CD4-positive, alpha-beta T cell (primary cell): ENCODE measurements at regions not wholly inside any gene's neighbourhood (a gene's known extent, or its start where the extent isn't known, plus 50 kb on each side); places are given as distances from the start of the nearest gene placed in this dataset.

Experiments used
- ATAC-seq: fragments of 200-7000 bp; cut with Tn5 transposase; one replicate; pipeline ENCODE4 v1.10.0; 2022; ENCODE audit warnings: mild to moderate bottlenecking; ENCODE audit not compliant: poor library complexity
- CTCF ChIA-PET: fragments of 350-600 bp; sonication (Branson Sonifier 250); formaldehyde crosslinking; loops from one replicate; lab custom pipeline; 2021; ENCODE audit warnings: antibody characterized with exemption, inconsistent platforms; lab: Charles Lee
- POLR2A ChIA-PET: fragments of 350-600 bp; sonication (Branson Sonifier 250); formaldehyde crosslinking; loops from one replicate; lab custom pipeline; 2021; ENCODE audit warnings: antibody characterized with exemption, inconsistent platforms; lab: Charles Lee
- DNase-seq, 14 experiments: peaks; one replicate each; pipeline ENCODE4 v3.0.0-alpha.2; 2013 to 2020; ENCODE audit warnings: mixed read lengths in 2 of 14
- H3K27ac ChIP-seq, 2 donors: one replicate each; pipeline versions ENCODE4 v1.5.1 to v1.7.0; 2013; ENCODE audit warnings: low read length in 2 of 2, low read depth in 1 of 2, mild to moderate bottlenecking in 1 of 2
- H3K27me3 ChIP-seq, 2 experiments: 1 replicate in 1 of 2; 2 replicates in 1 of 2; pipeline versions ENCODE4 v1.6.1 to v1.7.0; 2013; ENCODE audit warnings: low read length in 2 of 2, control low read depth in 1 of 2, mild to moderate bottlenecking in 1 of 2, moderate library complexity in 1 of 2; ENCODE audit not compliant: insufficient read depth in 2 of 2, control insufficient read depth in 1 of 2
- H3K36me3 ChIP-seq: one replicate; pipeline ENCODE4 v1.6.1; 2013; ENCODE audit warnings: low read length, control low read depth; ENCODE audit not compliant: insufficient read depth
- H3K4me1 ChIP-seq: one replicate; pipeline ENCODE4 v1.6.1; 2013; ENCODE audit warnings: low read length, control low read depth; ENCODE audit not compliant: insufficient read depth
- H3K4me3 ChIP-seq: one replicate; pipeline ENCODE4 v1.5.1; 2013; ENCODE audit warnings: mild to moderate bottlenecking, low read length, moderate library complexity
- H3K9me3 ChIP-seq, 2 experiments: 1 replicate in 1 of 2; 2 replicates in 1 of 2; pipeline versions ENCODE4 v1.6.1 to v1.7.0; 2013; ENCODE audit warnings: low read length in 2 of 2, mild to moderate bottlenecking in 2 of 2, control low read depth in 1 of 2, moderate library complexity in 1 of 2; ENCODE audit not compliant: control insufficient read depth in 1 of 2, insufficient read depth in 1 of 2
- H3K27ac Mint-ChIP-seq: one replicate; pipeline ENCODE4 v1.8.0; 2020; ENCODE audit warnings: mixed read lengths
- H3K27me3 Mint-ChIP-seq: one replicate; pipeline ENCODE4 v1.8.0; 2021; ENCODE audit warnings: mixed read lengths
- H3K36me3 Mint-ChIP-seq: one replicate; pipeline ENCODE4 v1.8.0; 2021; ENCODE audit warnings: low read depth, mixed read lengths
- H3K4me1 Mint-ChIP-seq: one replicate; pipeline ENCODE4 v1.8.0; 2021; ENCODE audit warnings: low read depth, mixed read lengths
- H3K4me3 Mint-ChIP-seq: one replicate; pipeline ENCODE4 v1.8.0; 2020; ENCODE audit warnings: mild to moderate bottlenecking, mixed read lengths
- H3K9me3 Mint-ChIP-seq: one replicate; pipeline ENCODE4 v1.8.0; 2020; ENCODE audit warnings: mixed read lengths
- intact Hi-C, 2 experiments: fragments of 100-400 bp; cut with DNase I in 1 of 2; cut with micrococcal nuclease in 1 of 2; formaldehyde crosslinking; loops; one replicate each; pipeline versions ENCODE4 v1.15.1 to v1.9.0; 2023 to 2025; cut with DNase I, micrococcal nuclease
- TF ChIP-seq, protein P1 (sequence below): fragments of 200-600 bp; IDR thresholded peaks from one replicate; pipeline ENCODE4 v1.8.0; 2022; ENCODE audit warnings: antibody characterized with exemption, mild to moderate bottlenecking

DNA sequence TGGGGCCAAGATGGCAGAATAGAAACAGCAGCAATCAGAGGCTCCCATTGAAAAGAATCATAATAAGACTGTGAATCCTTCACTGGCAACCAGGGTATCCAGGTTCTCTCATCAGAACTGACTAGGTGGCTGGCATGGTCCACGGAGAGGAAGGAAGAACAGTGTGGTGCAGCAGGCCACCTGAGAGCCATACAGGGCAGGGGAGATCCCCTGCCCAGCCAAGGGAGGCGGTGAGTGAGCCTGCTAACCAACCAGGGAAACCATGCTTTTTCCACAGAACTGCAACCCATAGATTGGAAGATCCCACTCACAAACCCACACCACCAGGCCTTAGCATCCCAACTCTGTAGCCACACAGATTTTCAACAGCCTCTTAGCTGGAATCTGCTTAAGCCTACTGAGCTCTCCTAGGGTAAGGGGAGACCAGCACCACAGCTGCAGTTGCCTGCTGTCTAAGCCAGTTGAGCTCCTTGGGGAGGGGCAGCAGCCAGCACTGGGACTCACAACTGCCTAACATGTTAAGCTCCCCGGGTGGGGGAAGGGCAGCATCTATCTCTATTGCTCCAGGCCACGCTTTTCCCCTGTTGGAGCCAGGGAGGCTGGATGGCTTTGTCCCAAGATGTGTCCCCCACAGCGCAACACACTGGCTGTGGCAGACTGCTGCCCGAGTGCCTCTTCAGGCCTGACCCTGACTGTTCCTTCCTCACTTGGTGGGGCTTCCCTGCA is 342.6 kb upstream of the CCDC196 start:
- intact Hi-C loops: no loop called here
- no peak for ATAC-seq
- Mint-ChIP-seq H3K27me3 (peaks cover 30% of the 10 kb centered on the region), H3K4me1 (no peaks in the 10 kb centered on the region), H3K4me3 (no peak overlapping the region), H3K27ac (no peak overlapping the region), H3K36me3 (no peaks in the 10 kb centered on the region), H3K9me3 (no peaks in the 10 kb centered on the region)
- no peaks in the 10 kb centered on the region for H3K36me3 ChIP-seq
- no peaks in the 10 kb centered on the region for H3K27me3 ChIP-seq
- no peak for DNase-seq
- no peak overlapping the region for H3K27ac ChIP-seq
- no peak overlapping the region for H3K4me3 ChIP-seq
- ChIA-PET POLR2A (no interaction called here), CTCF (no interaction called here)
- TF ChIP-seq, protein P1, sequence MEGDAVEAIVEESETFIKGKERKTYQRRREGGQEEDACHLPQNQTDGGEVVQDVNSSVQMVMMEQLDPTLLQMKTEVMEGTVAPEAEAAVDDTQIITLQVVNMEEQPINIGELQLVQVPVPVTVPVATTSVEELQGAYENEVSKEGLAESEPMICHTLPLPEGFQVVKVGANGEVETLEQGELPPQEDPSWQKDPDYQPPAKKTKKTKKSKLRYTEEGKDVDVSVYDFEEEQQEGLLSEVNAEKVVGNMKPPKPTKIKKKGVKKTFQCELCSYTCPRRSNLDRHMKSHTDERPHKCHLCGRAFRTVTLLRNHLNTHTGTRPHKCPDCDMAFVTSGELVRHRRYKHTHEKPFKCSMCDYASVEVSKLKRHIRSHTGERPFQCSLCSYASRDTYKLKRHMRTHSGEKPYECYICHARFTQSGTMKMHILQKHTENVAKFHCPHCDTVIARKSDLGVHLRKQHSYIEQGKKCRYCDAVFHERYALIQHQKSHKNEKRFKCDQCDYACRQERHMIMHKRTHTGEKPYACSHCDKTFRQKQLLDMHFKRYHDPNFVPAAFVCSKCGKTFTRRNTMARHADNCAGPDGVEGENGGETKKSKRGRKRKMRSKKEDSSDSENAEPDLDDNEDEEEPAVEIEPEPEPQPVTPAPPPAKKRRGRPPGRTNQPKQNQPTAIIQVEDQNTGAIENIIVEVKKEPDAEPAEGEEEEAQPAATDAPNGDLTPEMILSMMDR: no peak
- peaks cover 0 to 13% of the 10 kb centered on the region in 2 experiments for H3K9me3 ChIP-seq
- H3K4me1 ChIP-seq: peaks cover 10% of the 10 kb centered on the region

DNA sequence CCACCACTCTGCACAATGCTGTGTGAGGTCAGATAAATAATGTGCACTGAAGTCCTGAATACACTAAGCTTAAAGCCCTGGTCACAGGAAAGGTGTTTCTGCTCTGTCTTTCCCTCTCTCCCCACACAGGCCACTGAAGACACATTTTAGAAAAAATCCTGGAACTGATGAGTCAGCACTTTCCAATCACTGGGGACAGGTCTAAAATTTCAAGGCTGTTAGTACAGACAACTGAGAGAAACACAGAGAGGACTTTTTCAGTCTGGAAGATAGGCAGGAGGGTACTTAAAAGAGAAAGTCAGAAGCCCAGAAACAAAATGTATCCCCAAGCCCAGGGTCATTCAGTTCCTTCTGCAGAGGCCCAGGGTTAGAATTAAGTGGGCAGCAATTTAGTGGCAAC is 333.9 kb upstream of the CCDC196 start:
- ChIA-PET POLR2A (no interaction called here), CTCF (no interaction called here)
- Histone ChIP-seq H3K9me3 (no peaks in the 10 kb centered on the region), H3K36me3 (no peaks in the 10 kb centered on the region), H3K4me3 (no peak overlapping the region), H3K27me3 (no peaks in the 10 kb centered on the region), H3K27ac (no peak overlapping the region), H3K4me1 (no peaks in the 10 kb centered on the region)
- TF ChIP-seq, protein P1: no peak
- H3K27ac Mint-ChIP-seq: no peak overlapping the region
- H3K9me3 Mint-ChIP-seq: no peaks in the 10 kb centered on the region
- no peaks in the 10 kb centered on the region for H3K36me3 Mint-ChIP-seq
- ATAC-seq (no peak), DNase-seq (no peak)
- H3K4me3 Mint-ChIP-seq: no peak overlapping the region
- intact Hi-C loops: no loop called here
- H3K4me1 Mint-ChIP-seq: no peaks in the 10 kb centered on the region
- H3K27me3 Mint-ChIP-seq: peaks cover under 1% of the 10 kb centered on the region

DNA sequence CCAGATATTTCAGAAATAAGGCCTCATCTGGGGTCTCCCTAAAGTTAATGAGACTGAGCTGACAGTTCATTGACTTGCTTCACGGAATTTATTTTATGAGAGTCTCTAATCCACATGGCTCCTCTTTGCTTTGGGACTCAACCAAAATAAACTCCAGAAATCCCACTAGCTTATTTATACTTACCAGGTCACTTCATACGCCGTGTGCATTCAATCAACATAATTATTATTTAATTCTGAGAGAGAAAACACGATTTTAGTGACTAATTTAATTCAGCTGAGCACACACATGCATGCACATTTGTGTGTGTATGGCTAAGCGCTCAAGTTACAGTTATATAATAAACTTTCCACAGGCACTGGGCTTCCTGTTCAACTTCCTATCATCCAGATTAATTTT is 333.4 kb upstream of the CCDC196 start:
- Histone ChIP-seq H3K4me3 (no peak overlapping the region), H3K4me1 (no peaks in the 10 kb centered on the region), H3K27ac (no peak overlapping the region), H3K36me3 (no peaks in the 10 kb centered on the region), H3K9me3 (no peaks in the 10 kb centered on the region), H3K27me3 (no peaks in the 10 kb centered on the region)
- no peaks in the 10 kb centered on the region for H3K4me1 Mint-ChIP-seq
- no peaks in the 10 kb centered on the region for H3K9me3 Mint-ChIP-seq
- ChIA-PET POLR2A (no interaction called here), CTCF (no interaction called here)
- H3K4me3 Mint-ChIP-seq: no peak overlapping the region
- TF ChIP-seq, protein P1: no peak
- ATAC-seq: no peak
- no peaks in the 10 kb centered on the region for H3K36me3 Mint-ChIP-seq
- H3K27me3 Mint-ChIP-seq: no peaks in the 10 kb centered on the region
- no peak for DNase-seq
- H3K27ac Mint-ChIP-seq: no peak overlapping the region
- intact Hi-C loops: no loop called here
